ENCODE measurements at regions not wholly inside any gene's neighbourhood (a gene's known extent, or its start where the extent isn't known, plus 50 kb on each side); places are given as distances from the start of the nearest gene placed in this dataset.

GRCh38 chr12:28780096-28780495 lies 369.0 kb upstream of the FAR2 start:
- no peak for TF ChIP-seq TAF1 (IDR thresholded peaks at IDR 0.05; ENCODE audit: low read depth)
- TF ChIP-seq EGR1 (IDR thresholded peaks at IDR 0.05), result no peak
- no peak for TF ChIP-seq CEBPB (IDR thresholded peaks at IDR 0.05)
- no peak for TF ChIP-seq CREB1 (IDR thresholded peaks at IDR 0.05; ENCODE audit: low read depth)
- TF ChIP-seq ZBTB7A (IDR thresholded peaks at IDR 0.05; ENCODE audit: low read depth), result no peak
- no peak for TF ChIP-seq REST (IDR thresholded peaks at IDR 0.05; ENCODE audit: low read depth)
- no peak for TF ChIP-seq EP300 (IDR thresholded peaks at IDR 0.05; ENCODE audit: borderline replicate concordance)
- TF ChIP-seq USF1 (IDR thresholded peaks at IDR 0.05), result no peak
- TF ChIP-seq MAX (IDR thresholded peaks at IDR 0.05), result no peak
- no peak for TF ChIP-seq NFIC (IDR thresholded peaks at IDR 0.05)

Data from Ishikawa (cell line).